ENCODE measurements at regions not wholly inside any gene's neighbourhood (a gene's known extent, or its start where the extent isn't known, plus 50 kb on each side); places are given as distances from the start of the nearest gene placed in this dataset.
"Not testable (repeated sequence)": the region's sequence is repeated elsewhere in the genome, so short reads cannot be mapped to it uniquely, and the experiment has no call there.

GRCh38 chr22:16463472-16463871 lies 129.1 kb downstream of the CCT8L2 start:
- intact Hi-C loops (cut with micrococcal nuclease; ENCODE audit: unreplicated experiment); BruUV-seq (replicated peaks); H3K4me3 ChIP-seq (ENCODE audit: low read depth in 2 of 2, low read length in 2 of 2); H3K36me3 ChIP-seq (ENCODE audit: control insufficient read depth, insufficient read depth, low read length); H3K27me3 ChIP-seq (ENCODE audit: control insufficient read depth, insufficient read depth, low read length); in situ Hi-C loops (cut with HindIII; ENCODE audit: low pct_unique_long_range_greater_than_20kb, low sequenced_read_pairs); DNase-seq (ENCODE audit: low read depth, low spot score); CTCF ChIA-PET; POLR2A ChIA-PET; H3K4me1 ChIP-seq (ENCODE audit: control insufficient read depth, insufficient read depth, low read length); H3K9me3 ChIP-seq (ENCODE audit: control insufficient read depth, insufficient read depth, low read depth, low read length); ATAC-seq; H3K27ac ChIP-seq (ENCODE audit: low read length): not testable (repeated sequence)

DNA sequence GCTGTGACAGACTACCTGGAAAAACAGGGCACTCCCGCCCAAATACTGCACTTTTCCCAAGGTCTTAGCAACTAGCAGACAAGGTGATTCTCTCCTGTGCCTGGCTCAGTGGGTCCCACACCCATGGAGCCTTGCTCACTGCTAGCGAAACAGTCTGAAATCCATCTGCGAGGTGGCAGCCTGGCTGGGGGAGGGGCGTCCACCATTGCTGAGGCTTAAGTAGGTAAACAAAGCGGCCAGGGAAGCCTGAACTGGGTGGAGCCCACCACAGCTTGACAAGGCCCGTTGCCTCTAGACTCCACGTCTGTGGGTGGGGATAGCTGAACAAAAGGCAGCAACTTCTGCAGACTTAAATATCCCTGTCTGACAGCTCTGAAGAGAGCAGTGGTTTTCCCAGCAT lies 145.2 kb downstream of the CCT8L2 start:
- H3K9me3 ChIP-seq (ENCODE audit: control insufficient read depth, insufficient read depth, low read depth, low read length); ATAC-seq; H3K27ac ChIP-seq (ENCODE audit: low read length); DNase-seq (ENCODE audit: low read depth, low spot score); CTCF ChIA-PET; intact Hi-C loops (cut with micrococcal nuclease; ENCODE audit: unreplicated experiment); POLR2A ChIA-PET; H3K4me3 ChIP-seq (ENCODE audit: low read depth in 2 of 2, low read length in 2 of 2); H3K27me3 ChIP-seq (ENCODE audit: control insufficient read depth, insufficient read depth, low read length); H3K36me3 ChIP-seq (ENCODE audit: control insufficient read depth, insufficient read depth, low read length); in situ Hi-C loops (cut with HindIII; ENCODE audit: low pct_unique_long_range_greater_than_20kb, low sequenced_read_pairs); H3K4me1 ChIP-seq (ENCODE audit: control insufficient read depth, insufficient read depth, low read length); BruUV-seq (replicated peaks): not testable (repeated sequence)

- H3K4me1 ChIP-seq (ENCODE audit: control insufficient read depth, insufficient read depth, low read length); POLR2A ChIA-PET; ATAC-seq; H3K27ac ChIP-seq (ENCODE audit: low read length); H3K9me3 ChIP-seq (ENCODE audit: control insufficient read depth, insufficient read depth, low read depth, low read length); DNase-seq (ENCODE audit: low read depth, low spot score); H3K36me3 ChIP-seq (ENCODE audit: control insufficient read depth, insufficient read depth, low read length); H3K27me3 ChIP-seq (ENCODE audit: control insufficient read depth, insufficient read depth, low read length); BruUV-seq (replicated peaks); H3K4me3 ChIP-seq (ENCODE audit: low read depth in 2 of 2, low read length in 2 of 2); in situ Hi-C loops (cut with HindIII; ENCODE audit: low pct_unique_long_range_greater_than_20kb, low sequenced_read_pairs); intact Hi-C loops (cut with micrococcal nuclease; ENCODE audit: unreplicated experiment); CTCF ChIA-PET: not testable (repeated sequence)
These were observed 145.7 kb downstream of the CCT8L2 start for GRCh38 chr22:16446755-16447440.

DNA sequence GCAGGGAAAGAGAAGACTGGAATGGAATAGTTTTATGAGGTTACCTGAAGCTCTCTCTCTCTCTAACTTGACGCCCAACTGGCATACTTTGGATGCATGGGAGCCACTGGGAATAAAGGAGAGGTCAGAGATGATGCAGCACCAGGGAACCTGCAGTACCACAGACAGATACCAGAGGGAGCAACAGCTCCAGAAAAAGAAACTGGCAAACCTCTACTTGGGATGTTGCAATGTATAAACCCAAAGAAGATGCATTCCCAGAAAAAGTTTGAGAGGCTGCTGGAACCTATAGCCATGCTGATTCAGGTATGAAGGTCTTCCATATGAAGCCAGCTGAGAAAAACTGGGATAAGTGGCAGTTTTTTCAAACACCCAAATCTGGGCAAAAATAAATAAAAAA lies 151.6 kb downstream of the CCT8L2 start:
- H3K4me3 ChIP-seq (ENCODE audit: low read depth in 2 of 2, low read length in 2 of 2); CTCF ChIA-PET; H3K27me3 ChIP-seq (ENCODE audit: control insufficient read depth, insufficient read depth, low read length); H3K36me3 ChIP-seq (ENCODE audit: control insufficient read depth, insufficient read depth, low read length); H3K27ac ChIP-seq (ENCODE audit: low read length); intact Hi-C loops (cut with micrococcal nuclease; ENCODE audit: unreplicated experiment); DNase-seq (ENCODE audit: low read depth, low spot score); POLR2A ChIA-PET; in situ Hi-C loops (cut with HindIII; ENCODE audit: low pct_unique_long_range_greater_than_20kb, low sequenced_read_pairs); H3K9me3 ChIP-seq (ENCODE audit: control insufficient read depth, insufficient read depth, low read depth, low read length); H3K4me1 ChIP-seq (ENCODE audit: control insufficient read depth, insufficient read depth, low read length); ATAC-seq; BruUV-seq (replicated peaks): not testable (repeated sequence)
- TF ChIP-seq CTCF (IDR thresholded peaks at IDR 0.05) = peak; percentile 36

- H3K4me1 ChIP-seq (ENCODE audit: control insufficient read depth, insufficient read depth, low read length); H3K27me3 ChIP-seq (ENCODE audit: control insufficient read depth, insufficient read depth, low read length); BruUV-seq (replicated peaks); H3K36me3 ChIP-seq (ENCODE audit: control insufficient read depth, insufficient read depth, low read length); H3K4me3 ChIP-seq (ENCODE audit: low read depth in 2 of 2, low read length in 2 of 2); ATAC-seq; in situ Hi-C loops (cut with HindIII; ENCODE audit: low pct_unique_long_range_greater_than_20kb, low sequenced_read_pairs); POLR2A ChIA-PET; DNase-seq (ENCODE audit: low read depth, low spot score); H3K9me3 ChIP-seq (ENCODE audit: control insufficient read depth, insufficient read depth, low read depth, low read length); CTCF ChIA-PET; H3K27ac ChIP-seq (ENCODE audit: low read length); intact Hi-C loops (cut with micrococcal nuclease; ENCODE audit: unreplicated experiment): not testable (repeated sequence)
These were observed 169.1 kb downstream of the CCT8L2 start for GRCh38 chr22:16423476-16423875.

DNA sequence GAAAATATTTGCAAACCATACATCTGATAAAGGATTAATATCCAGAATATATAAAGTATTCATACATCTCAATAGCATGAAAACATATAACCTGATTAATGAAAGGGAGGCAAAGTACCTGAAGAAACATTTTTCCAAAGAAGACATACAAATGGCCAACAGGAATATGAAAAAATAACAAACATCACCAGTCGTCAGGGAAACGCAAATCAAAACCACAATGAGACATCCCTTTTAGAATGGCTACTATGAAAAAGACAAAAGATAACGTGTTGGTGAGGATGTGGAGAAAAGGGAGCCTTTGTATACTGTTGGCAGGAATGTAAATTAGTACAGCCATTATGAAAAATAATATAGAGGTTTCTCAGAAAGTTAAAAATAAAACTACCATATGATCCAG lies 175.1 kb downstream of the CCT8L2 start:
- POLR2A ChIA-PET; DNase-seq (ENCODE audit: low read depth, low spot score): not testable (repeated sequence)

DNA sequence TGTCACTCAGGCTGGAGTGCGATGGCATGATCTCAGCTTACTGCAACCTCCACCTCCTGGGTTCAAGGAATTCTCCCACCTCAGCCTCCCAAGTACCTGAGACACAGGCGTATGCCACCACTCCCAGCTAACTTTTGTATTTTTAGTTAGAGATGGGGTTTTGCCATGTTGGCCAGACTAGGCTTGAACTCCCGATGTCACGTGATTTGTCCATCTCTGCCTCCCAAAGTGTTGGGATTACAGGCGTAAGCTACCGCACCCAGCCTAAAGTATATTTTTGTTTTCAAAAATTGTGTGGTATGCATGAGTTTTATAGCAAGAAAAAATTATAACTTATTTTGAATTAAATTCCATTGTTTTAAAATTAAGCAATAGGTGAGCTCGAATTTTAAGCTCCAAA lies 188.0 kb downstream of the CCT8L2 start:
- in situ Hi-C loops (cut with HindIII; ENCODE audit: low pct_unique_long_range_greater_than_20kb, low sequenced_read_pairs); H3K4me3 ChIP-seq (ENCODE audit: low read depth in 2 of 2, low read length in 2 of 2); POLR2A ChIA-PET; H3K36me3 ChIP-seq (ENCODE audit: control insufficient read depth, insufficient read depth, low read length); ATAC-seq; H3K9me3 ChIP-seq (ENCODE audit: control insufficient read depth, insufficient read depth, low read depth, low read length); CTCF ChIA-PET; intact Hi-C loops (cut with micrococcal nuclease; ENCODE audit: unreplicated experiment); DNase-seq (ENCODE audit: low read depth, low spot score); BruUV-seq (replicated peaks); H3K27me3 ChIP-seq (ENCODE audit: control insufficient read depth, insufficient read depth, low read length); H3K27ac ChIP-seq (ENCODE audit: low read length); H3K4me1 ChIP-seq (ENCODE audit: control insufficient read depth, insufficient read depth, low read length): not testable (repeated sequence)

More for the DNA sequence above, 175.1 kb downstream of the CCT8L2 start:
- BruUV-seq (replicated peaks); H3K4me1 ChIP-seq (ENCODE audit: control insufficient read depth, insufficient read depth, low read length); H3K27ac ChIP-seq (ENCODE audit: low read length); H3K4me3 ChIP-seq (ENCODE audit: low read depth in 2 of 2, low read length in 2 of 2); H3K9me3 ChIP-seq (ENCODE audit: control insufficient read depth, insufficient read depth, low read depth, low read length); H3K36me3 ChIP-seq (ENCODE audit: control insufficient read depth, insufficient read depth, low read length); H3K27me3 ChIP-seq (ENCODE audit: control insufficient read depth, insufficient read depth, low read length); in situ Hi-C loops (cut with HindIII; ENCODE audit: low pct_unique_long_range_greater_than_20kb, low sequenced_read_pairs); CTCF ChIA-PET; intact Hi-C loops (cut with micrococcal nuclease; ENCODE audit: unreplicated experiment); ATAC-seq: not testable (repeated sequence)

Data from Panc1 (cell line).